ENCODE measurements at regions not wholly inside any gene's neighbourhood (a gene's known extent, or its start where the extent isn't known, plus 50 kb on each side); places are given as distances from the start of the nearest gene placed in this dataset.

DNA sequence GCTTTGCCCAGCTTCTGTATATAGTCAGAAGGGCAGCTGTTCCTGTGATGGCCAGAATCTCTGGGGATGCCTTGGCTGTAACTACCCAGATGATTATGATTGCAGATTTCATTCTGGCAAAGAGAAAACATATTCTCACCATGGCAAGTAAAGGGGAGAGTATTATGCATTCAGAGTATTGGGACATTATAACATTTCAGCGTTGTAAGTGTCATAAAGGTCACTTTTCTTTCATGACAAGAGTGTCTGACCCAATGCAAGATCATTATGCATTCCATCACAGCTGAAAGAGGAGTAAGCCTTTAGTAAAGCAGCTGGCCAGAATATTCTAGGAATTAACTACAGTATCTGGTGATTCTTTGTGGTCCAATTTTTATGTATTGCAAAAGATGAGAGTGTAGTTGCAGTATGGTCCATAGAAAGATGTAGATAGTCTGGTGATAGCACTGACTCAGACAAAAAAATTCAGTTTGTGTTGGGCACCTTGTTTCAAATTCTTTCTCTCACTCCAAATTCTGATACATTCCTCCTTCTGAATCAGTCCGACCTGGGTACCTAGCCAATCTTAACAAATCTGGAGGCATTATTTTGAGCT, 2366.3 kb downstream of the PCDH7 start:
- WGBS, 5 donors: 52 to 72% (median 69%) methylated on average over 2 of the region's 2 CpGs
- no peak overlapping the region for H3K4me3 ChIP-seq
- DNase-seq: no peak
- no peak overlapping the region for H3K27ac ChIP-seq
- intact Hi-C loops (cut with DNase I; ENCODE audit: low total_unique reads): no loop called here
- TF ChIP-seq POLR2A (IDR thresholded peaks at IDR 0.05) (no peak), POLR2AphosphoS5 (IDR thresholded peaks at IDR 0.05) (no peak), EP300 (IDR thresholded peaks at IDR 0.05) (no peak)
- TF ChIP-seq, protein P1, sequence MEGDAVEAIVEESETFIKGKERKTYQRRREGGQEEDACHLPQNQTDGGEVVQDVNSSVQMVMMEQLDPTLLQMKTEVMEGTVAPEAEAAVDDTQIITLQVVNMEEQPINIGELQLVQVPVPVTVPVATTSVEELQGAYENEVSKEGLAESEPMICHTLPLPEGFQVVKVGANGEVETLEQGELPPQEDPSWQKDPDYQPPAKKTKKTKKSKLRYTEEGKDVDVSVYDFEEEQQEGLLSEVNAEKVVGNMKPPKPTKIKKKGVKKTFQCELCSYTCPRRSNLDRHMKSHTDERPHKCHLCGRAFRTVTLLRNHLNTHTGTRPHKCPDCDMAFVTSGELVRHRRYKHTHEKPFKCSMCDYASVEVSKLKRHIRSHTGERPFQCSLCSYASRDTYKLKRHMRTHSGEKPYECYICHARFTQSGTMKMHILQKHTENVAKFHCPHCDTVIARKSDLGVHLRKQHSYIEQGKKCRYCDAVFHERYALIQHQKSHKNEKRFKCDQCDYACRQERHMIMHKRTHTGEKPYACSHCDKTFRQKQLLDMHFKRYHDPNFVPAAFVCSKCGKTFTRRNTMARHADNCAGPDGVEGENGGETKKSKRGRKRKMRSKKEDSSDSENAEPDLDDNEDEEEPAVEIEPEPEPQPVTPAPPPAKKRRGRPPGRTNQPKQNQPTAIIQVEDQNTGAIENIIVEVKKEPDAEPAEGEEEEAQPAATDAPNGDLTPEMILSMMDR (IDR thresholded peaks at IDR 0.05): no peak
- no peaks in the 10 kb centered on the region for H3K27me3 ChIP-seq
- no peaks in the 10 kb centered on the region for H3K36me3 ChIP-seq
- H3K4me1 ChIP-seq: no peaks in the 10 kb centered on the region
- no peaks in the 10 kb centered on the region for H3K9me3 ChIP-seq

DNA sequence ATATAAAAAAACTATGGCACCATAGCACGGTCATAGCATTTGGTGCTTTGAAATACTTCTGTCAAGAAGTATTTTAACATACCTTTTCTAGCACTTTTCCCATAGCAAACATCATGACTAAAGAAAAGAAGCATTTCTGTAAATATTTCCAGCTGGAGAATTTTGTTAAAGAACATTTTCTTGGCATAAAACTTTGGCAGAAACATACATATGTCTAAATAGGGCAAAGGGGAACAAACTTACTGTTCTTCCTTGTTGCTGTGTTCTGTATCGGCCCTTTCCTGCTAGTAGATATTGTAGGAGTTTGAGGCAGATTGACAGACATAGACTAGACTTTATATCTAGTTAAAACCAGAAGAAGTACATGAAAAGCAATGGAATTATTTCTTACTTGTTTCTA, 2368.5 kb downstream of the PCDH7 start:
- TF ChIP-seq POLR2A (IDR thresholded peaks at IDR 0.05) (no peak), POLR2AphosphoS5 (IDR thresholded peaks at IDR 0.05) (no peak), EP300 (IDR thresholded peaks at IDR 0.05) (no peak)
- TF ChIP-seq, protein P1 (IDR thresholded peaks at IDR 0.05): no peak
- H3K4me3 ChIP-seq: no peak overlapping the region
- H3K9me3 ChIP-seq: no peaks in the 10 kb centered on the region
- H3K27me3 ChIP-seq: no peaks in the 10 kb centered on the region
- DNase-seq: no peak
- no peak overlapping the region for H3K27ac ChIP-seq
- intact Hi-C loops (cut with DNase I; ENCODE audit: low total_unique reads): no loop called here
- 62 to 70% (median 64%) methylated on average over 2 of the region's 2 CpGs for WGBS, 5 donors
- no peaks in the 10 kb centered on the region for H3K4me1 ChIP-seq
- H3K36me3 ChIP-seq: no peaks in the 10 kb centered on the region

DNA sequence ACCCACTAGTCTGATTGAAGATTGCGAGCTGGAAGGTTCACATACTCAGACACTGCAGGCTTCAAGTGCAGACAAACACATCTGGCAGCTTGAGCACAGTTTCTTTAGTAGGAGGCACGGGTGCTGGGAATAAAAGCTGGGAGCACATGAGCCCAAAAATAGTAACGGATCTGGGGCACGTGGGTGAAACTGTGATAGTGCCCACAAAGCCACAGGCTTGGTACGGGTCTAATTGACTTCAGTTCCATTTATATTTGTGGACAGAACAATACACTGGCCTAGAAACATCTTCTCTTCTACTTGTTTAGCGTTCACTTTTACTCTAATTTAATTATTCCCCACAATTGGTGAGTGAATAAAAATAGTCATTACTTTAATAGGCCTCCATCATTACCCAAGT, 2370.7 kb downstream of the PCDH7 start:
- DNase-seq: no peak
- H3K4me1 ChIP-seq: no peaks in the 10 kb centered on the region
- H3K27ac ChIP-seq: no peak overlapping the region
- TF ChIP-seq POLR2AphosphoS5 (IDR thresholded peaks at IDR 0.05) (no peak), EP300 (IDR thresholded peaks at IDR 0.05) (no peak), POLR2A (IDR thresholded peaks at IDR 0.05) (no peak)
- TF ChIP-seq, protein P1 (IDR thresholded peaks at IDR 0.05): no peak
- H3K36me3 ChIP-seq: no peaks in the 10 kb centered on the region
- H3K9me3 ChIP-seq: no peaks in the 10 kb centered on the region
- no peak overlapping the region for H3K4me3 ChIP-seq
- WGBS, 5 donors: 79 to 90% (median 86%) methylated on average over 6 of the region's 6 CpGs
- intact Hi-C loops (cut with DNase I; ENCODE audit: low total_unique reads): no loop called here
- H3K27me3 ChIP-seq: no peaks in the 10 kb centered on the region

DNA sequence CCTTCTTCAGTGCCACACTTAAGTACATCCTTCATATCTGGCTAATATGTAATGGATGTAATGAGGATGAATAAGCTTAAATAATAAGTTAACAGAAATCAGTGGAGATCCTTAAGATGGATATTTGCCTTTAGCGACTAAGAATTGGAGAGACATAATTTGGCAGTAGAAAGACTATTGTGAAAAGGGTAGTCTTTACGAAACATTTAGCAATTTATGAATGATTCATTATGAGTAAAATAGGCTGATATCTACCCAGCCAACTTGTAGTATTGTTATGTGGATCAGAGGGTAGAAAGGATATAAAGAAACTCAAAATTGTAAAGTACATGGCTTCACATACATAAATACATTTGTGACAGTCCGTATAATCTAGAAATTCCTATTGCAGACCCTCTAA, 2371.8 kb downstream of the PCDH7 start:
- 79 to 92% (median 91%) methylated on average over 3 of the region's 3 CpGs for WGBS, 5 donors
- no peak for DNase-seq
- no peak overlapping the region for H3K27ac ChIP-seq
- no peaks in the 10 kb centered on the region for H3K27me3 ChIP-seq
- no peaks in the 10 kb centered on the region for H3K9me3 ChIP-seq
- intact Hi-C loops (cut with DNase I; ENCODE audit: low total_unique reads): no loop called here
- no peaks in the 10 kb centered on the region for H3K36me3 ChIP-seq
- H3K4me1 ChIP-seq: no peaks in the 10 kb centered on the region
- H3K4me3 ChIP-seq: no peak overlapping the region
- TF ChIP-seq POLR2A (IDR thresholded peaks at IDR 0.05): no peak
- TF ChIP-seq, protein P1 (IDR thresholded peaks at IDR 0.05): no peak
- TF ChIP-seq POLR2AphosphoS5 (IDR thresholded peaks at IDR 0.05): no peak
- no peak for TF ChIP-seq EP300 (IDR thresholded peaks at IDR 0.05)

Measured in stomach (tissue), 8 donors.